ENCODE measurements at regions not wholly inside any gene's neighbourhood (a gene's known extent, or its start where the extent isn't known, plus 50 kb on each side); places are given as distances from the start of the nearest gene placed in this dataset.
"Not testable (repeated sequence)": the region's sequence is repeated elsewhere in the genome, so short reads cannot be mapped to it uniquely, and the experiment has no call there.

- TF ChIP-seq TCF4 (CRISPR knock-in tag; IDR thresholded peaks at IDR 0.05; ENCODE audit: borderline replicate concordance), result peak; percentile 75; the same call in 1 of the 2 replicates
- TF ChIP-seq, protein P1, sequence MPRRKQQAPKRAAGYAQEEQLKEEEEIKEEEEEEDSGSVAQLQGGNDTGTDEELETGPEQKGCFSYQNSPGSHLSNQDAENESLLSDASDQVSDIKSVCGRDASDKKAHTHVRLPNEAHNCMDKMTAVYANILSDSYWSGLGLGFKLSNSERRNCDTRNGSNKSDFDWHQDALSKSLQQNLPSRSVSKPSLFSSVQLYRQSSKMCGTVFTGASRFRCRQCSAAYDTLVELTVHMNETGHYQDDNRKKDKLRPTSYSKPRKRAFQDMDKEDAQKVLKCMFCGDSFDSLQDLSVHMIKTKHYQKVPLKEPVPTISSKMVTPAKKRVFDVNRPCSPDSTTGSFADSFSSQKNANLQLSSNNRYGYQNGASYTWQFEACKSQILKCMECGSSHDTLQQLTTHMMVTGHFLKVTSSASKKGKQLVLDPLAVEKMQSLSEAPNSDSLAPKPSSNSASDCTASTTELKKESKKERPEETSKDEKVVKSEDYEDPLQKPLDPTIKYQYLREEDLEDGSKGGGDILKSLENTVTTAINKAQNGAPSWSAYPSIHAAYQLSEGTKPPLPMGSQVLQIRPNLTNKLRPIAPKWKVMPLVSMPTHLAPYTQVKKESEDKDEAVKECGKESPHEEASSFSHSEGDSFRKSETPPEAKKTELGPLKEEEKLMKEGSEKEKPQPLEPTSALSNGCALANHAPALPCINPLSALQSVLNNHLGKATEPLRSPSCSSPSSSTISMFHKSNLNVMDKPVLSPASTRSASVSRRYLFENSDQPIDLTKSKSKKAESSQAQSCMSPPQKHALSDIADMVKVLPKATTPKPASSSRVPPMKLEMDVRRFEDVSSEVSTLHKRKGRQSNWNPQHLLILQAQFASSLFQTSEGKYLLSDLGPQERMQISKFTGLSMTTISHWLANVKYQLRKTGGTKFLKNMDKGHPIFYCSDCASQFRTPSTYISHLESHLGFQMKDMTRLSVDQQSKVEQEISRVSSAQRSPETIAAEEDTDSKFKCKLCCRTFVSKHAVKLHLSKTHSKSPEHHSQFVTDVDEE (CRISPR knock-in tag; IDR thresholded peaks at IDR 0.05), result peak; percentile 70
- 0 out of 2 replicates have a peak, but pooled peaks have one; percentile 36 for TF ChIP-seq ZNF8 (CRISPR knock-in tag; IDR thresholded peaks at IDR 0.05)
- peak; percentile 79 for TF ChIP-seq ISL1 (CRISPR knock-in tag; IDR thresholded peaks at IDR 0.05)
- TF ChIP-seq ZFP30 (CRISPR knock-in tag; IDR thresholded peaks at IDR 0.05), result no peak
- 0 out of 2 replicates have a peak, but pooled peaks have one; percentile 4 for TF ChIP-seq ZNF565 (CRISPR knock-in tag; conservative IDR thresholded peaks at IDR 0.05; ENCODE audit: low read depth)
- peak; percentile 79 for ATAC-seq
These were observed 58.9 kb upstream of the CNTLN start for GRCh38 chr9:17075758-17076485.

GRCh38 chr9:17075146-17075757, 59.6 kb upstream of the CNTLN start:
- TF ChIP-seq, protein P2, sequence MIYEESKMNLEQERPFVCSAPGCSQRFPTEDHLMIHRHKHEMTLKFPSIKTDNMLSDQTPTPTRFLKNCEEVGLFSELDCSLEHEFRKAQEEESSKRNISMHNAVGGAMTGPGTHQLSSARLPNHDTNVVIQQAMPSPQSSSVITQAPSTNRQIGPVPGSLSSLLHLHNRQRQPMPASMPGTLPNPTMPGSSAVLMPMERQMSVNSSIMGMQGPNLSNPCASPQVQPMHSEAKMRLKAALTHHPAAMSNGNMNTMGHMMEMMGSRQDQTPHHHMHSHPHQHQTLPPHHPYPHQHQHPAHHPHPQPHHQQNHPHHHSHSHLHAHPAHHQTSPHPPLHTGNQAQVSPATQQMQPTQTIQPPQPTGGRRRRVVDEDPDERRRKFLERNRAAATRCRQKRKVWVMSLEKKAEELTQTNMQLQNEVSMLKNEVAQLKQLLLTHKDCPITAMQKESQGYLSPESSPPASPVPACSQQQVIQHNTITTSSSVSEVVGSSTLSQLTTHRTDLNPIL (CRISPR knock-in tag; IDR thresholded peaks at IDR 0.05; ENCODE audit: low read depth), result no peak
- no peak for TF ChIP-seq SNAI2 (CRISPR knock-in tag; IDR thresholded peaks at IDR 0.05)
- TF ChIP-seq PPARA (CRISPR knock-in tag; IDR thresholded peaks at IDR 0.05; ENCODE audit: borderline replicate concordance), result no peak
- no peak for TF ChIP-seq TCF4 (CRISPR knock-in tag; IDR thresholded peaks at IDR 0.05; ENCODE audit: borderline replicate concordance)
- no peak for TF ChIP-seq PATZ1 (CRISPR knock-in tag; IDR thresholded peaks at IDR 0.05; ENCODE audit: borderline replicate concordance)
- TF ChIP-seq CSRNP3 (CRISPR knock-in tag; IDR thresholded peaks at IDR 0.05), result no peak
- TF ChIP-seq ZNF8 (CRISPR knock-in tag; IDR thresholded peaks at IDR 0.05), result no peak
- no peak for TF ChIP-seq ESRRG (CRISPR knock-in tag; IDR thresholded peaks at IDR 0.05)
- TF ChIP-seq ZNF565 (CRISPR knock-in tag; conservative IDR thresholded peaks at IDR 0.05; ENCODE audit: low read depth), result no peak
- TF ChIP-seq, protein P1 (CRISPR knock-in tag; IDR thresholded peaks at IDR 0.05), result no peak
- TF ChIP-seq CSDC2 (CRISPR knock-in tag; IDR thresholded peaks at IDR 0.05), result no peak
- no peak for TF ChIP-seq ZNF70 (CRISPR knock-in tag; IDR thresholded peaks at IDR 0.05)
- TF ChIP-seq, protein P3, sequence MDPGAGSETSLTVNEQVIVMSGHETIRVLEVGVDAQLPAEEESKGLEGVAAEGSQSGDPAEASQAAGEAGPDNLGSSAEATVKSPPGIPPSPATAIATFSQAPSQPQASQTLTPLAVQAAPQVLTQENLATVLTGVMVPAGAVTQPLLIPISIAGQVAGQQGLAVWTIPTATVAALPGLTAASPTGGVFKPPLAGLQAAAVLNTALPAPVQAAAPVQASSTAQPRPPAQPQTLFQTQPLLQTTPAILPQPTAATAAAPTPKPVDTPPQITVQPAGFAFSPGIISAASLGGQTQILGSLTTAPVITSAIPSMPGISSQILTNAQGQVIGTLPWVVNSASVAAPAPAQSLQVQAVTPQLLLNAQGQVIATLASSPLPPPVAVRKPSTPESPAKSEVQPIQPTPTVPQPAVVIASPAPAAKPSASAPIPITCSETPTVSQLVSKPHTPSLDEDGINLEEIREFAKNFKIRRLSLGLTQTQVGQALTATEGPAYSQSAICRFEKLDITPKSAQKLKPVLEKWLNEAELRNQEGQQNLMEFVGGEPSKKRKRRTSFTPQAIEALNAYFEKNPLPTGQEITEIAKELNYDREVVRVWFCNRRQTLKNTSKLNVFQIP (CRISPR knock-in tag; IDR thresholded peaks at IDR 0.05; ENCODE audit: borderline replicate concordance, low read depth), result no peak
- TF ChIP-seq ZC3H10 (CRISPR knock-in tag; IDR thresholded peaks at IDR 0.05), result no peak
- no peak for TF ChIP-seq ZFP3 (CRISPR knock-in tag; IDR thresholded peaks at IDR 0.05)
- no peak for TF ChIP-seq TOX (CRISPR knock-in tag; IDR thresholded peaks at IDR 0.05; ENCODE audit: borderline replicate concordance)
- no peak for ATAC-seq

DNA sequence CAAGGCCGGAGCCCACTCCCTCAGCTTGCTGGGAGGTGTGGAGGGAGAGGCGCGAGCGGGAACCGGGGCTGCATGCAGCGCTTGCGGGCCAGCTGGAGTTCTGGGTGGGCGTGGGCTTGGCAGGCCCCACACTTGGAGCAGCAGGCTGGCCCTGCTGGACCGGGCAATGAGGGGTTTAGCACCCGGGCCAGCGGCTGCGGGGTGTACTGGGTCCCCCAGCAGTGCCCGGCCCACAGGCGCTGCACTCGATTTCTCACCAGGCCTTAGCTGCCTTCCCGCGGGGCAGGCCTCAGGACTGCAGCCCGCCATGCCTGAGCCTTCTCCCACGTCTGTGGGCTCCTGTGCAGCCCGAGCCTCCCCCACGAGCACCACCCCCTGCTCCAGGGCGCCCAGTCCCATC, 62.3 kb upstream of the CNTLN start:
- not testable (repeated sequence) for ATAC-seq
